ENCODE measurements at regions not wholly inside any gene's neighbourhood (a gene's known extent, or its start where the extent isn't known, plus 50 kb on each side); places are given as distances from the start of the nearest gene placed in this dataset.

DNA sequence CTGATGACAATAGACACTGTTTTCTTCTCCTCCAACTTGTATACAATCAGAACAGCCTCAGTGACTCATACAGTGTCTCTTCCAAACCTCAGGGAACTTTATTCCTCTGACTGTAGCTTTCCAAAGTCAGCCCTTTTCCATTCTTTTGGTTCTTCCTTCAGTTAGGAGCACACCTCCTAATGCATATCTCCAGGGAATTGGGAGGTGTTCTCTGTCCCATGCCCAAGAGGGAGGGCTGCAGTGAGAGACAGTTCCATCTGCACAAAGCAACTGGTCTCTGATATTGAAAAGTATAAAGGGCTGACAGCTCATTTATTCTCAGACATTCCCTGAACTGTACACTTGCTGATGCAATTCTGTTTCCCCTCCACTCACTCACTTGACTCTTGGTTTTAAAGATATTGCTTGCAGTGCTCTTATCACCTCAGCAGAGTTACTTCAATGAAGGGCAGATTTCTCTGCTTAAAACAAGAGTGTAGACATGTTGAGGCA, 337.8 kb upstream of the TBC1D5 start:
- TF ChIP-seq, protein P1, sequence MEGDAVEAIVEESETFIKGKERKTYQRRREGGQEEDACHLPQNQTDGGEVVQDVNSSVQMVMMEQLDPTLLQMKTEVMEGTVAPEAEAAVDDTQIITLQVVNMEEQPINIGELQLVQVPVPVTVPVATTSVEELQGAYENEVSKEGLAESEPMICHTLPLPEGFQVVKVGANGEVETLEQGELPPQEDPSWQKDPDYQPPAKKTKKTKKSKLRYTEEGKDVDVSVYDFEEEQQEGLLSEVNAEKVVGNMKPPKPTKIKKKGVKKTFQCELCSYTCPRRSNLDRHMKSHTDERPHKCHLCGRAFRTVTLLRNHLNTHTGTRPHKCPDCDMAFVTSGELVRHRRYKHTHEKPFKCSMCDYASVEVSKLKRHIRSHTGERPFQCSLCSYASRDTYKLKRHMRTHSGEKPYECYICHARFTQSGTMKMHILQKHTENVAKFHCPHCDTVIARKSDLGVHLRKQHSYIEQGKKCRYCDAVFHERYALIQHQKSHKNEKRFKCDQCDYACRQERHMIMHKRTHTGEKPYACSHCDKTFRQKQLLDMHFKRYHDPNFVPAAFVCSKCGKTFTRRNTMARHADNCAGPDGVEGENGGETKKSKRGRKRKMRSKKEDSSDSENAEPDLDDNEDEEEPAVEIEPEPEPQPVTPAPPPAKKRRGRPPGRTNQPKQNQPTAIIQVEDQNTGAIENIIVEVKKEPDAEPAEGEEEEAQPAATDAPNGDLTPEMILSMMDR (IDR thresholded peaks at IDR 0.05): no peak
- TF ChIP-seq EP300 (IDR thresholded peaks at IDR 0.05): no peak

Data from stomach (tissue), 4 donors.